ENCODE measurements at regions not wholly inside any gene's neighbourhood (a gene's known extent, or its start where the extent isn't known, plus 50 kb on each side); places are given as distances from the start of the nearest gene placed in this dataset.

GRCh38 chr2:10978090-10978670 is 66.4 kb downstream of the KCNF1 start:
- TF ChIP-seq POLR2A (IDR thresholded peaks at IDR 0.05; ENCODE audit: low read length) (no peak), GATA1 (IDR thresholded peaks at IDR 0.05; ENCODE audit: low read depth, low read length) (no peak)

All from erythroblast (primary cell).